Stimulated activated CD8-positive, alpha-beta memory T cell treated with anti-CD3 and anti-CD28 coated beads, Interleukin-15, amount 100 ng/mL, for 48 hours (primary cell): ENCODE measurements at regions not wholly inside any gene's neighbourhood (a gene's known extent, or its start where the extent isn't known, plus 50 kb on each side); places are given as distances from the start of the nearest gene placed in this dataset.
"Not testable (repeated sequence)": the region's sequence is repeated elsewhere in the genome, so short reads cannot be mapped to it uniquely, and the experiment has no call there.

Source experiments
- DNase-seq, 2 donors: peaks; one replicate each; pipeline ENCODE4 v3.0.0-alpha.2; 2020; ENCODE audit warnings: low read depth in 2 of 2

DNA sequence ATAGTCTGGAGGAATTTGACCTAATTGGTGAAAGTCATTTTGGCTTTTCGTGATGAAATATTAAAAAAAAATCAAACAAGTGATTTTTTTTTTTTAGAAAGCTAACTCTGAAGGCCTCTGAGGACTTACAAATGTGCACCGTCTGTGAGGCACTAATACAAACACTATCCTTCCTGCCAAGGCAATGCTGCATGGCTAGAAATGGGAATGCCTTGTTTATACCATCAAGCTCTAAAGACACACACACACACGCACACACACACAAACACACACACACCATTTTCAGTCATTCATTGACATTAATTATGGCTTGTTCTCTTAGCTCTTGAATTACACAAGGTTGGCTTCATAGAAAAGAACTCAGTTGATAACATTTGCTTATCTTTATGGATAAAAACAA lies 1242.0 kb upstream of the ACVR2A start:
- no peak for DNase-seq

DNA sequence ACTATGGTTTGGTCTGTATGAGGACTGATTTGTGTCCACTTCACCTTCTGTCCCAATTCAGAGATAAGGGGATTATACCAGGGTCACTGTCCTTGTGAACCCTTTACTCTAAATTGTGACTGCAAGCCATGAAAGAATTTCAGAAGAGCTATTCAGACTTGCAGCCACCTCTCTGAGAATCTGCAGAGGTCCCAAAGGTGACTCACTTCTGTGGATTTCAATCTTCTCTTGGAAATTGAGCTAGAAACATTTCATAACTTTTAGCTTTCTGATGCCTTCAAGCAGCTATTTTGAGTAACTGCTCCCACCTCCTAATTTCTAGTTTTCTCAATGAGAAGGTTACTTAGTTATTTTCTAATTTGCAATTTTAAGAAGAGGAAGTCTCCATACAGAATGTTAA lies 1242.4 kb upstream of the ACVR2A start:
- no peak for DNase-seq

DNA sequence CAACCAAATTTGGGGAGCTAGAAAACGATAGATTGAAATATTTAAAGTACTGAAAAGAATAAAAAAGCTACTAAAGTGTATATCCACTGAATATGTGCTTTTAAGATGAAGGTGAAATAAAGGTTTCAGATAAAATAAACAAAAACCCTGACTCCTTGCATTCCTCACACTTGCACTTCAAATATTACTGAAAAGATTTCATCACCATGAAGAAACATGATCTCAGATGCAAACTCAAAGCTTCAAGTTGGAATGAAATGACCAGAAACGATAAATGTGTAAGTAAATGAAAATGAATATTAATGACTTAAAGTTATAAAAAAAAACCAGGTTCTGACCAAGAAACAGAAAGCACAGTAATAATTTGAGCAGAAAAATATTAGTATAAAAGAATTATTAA lies 1246.0 kb upstream of the ACVR2A start:
- DNase-seq, result no peak

DNA sequence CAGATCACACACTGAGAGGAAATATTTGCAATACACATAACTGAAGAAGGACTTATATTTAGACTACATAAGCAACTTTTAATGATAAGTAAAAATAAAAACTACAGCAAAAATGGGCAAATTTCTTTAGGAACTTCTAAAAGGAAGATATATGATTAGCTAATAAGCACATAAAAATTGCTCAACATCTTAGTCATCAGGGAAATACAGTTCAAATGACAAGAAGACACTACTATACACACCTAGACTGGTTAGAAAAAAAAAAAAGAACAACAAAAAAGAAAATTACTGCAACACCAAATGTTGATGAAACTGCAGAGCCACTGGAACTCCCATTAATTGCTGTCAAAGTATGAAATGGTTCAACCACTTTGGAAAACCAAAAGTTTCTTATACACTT lies 1247.5 kb upstream of the ACVR2A start:
- DNase-seq, result no peak

DNA sequence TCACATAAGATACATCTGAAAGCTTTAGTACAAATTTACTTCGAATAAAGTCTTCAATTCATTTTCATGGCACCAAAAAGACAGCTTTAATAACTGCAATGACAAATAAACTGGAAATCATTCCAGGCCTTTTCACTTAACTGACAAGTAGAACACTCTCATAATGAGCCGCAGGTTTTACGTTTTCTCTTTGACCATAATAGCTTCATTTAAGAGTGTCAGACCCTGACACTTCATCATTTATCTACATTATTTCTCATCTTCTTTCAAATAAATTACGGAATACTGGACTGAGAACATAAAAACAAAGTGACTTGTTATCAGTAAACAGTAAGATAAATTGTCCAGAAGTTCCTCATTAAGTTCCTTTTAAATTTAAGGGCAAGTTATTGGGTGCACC lies 1252.9 kb upstream of the ACVR2A start:
- DNase-seq, result no peak

DNA sequence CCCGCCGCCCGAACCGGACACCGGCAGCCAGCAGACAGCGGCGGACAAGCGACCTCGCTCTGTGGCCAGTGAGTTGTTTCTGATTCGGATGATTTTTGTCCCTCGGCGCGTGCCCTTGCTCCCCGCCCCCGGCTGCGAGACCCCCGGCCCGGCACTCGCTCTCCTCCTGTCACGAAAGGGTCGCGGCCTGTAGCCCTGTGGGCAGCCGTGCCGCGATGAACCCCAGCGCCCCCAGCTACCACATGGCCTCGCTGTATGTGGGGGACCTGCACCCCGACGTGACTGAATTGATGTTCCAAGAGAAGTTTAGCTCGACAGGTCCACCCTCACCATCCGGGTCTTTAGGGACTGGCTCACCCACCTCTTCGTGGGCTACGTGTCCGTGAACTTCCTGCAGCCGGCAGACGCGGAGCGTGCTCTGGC lies 1257.5 kb upstream of the ACVR2A start:
- no peak for DNase-seq

DNA sequence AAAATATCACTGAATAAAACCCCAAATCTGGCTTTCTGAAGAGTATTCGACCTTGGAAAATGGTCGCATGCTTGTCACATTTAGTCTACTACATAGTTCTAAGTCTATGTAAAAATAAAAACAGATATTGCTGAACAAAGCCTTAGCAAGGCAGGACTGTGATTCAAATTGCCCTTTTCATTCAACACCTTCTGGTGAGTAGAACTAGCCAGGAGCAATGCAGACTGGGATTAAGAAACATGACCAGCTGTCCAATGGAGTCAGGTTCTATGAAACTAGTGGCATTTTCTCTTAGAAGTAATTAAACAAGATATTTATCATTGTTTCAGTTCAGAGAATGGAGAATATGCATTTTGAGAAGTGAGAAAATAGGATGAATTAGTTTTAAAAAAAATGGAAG lies 1260.5 kb upstream of the ACVR2A start:
- no peak for DNase-seq

DNA sequence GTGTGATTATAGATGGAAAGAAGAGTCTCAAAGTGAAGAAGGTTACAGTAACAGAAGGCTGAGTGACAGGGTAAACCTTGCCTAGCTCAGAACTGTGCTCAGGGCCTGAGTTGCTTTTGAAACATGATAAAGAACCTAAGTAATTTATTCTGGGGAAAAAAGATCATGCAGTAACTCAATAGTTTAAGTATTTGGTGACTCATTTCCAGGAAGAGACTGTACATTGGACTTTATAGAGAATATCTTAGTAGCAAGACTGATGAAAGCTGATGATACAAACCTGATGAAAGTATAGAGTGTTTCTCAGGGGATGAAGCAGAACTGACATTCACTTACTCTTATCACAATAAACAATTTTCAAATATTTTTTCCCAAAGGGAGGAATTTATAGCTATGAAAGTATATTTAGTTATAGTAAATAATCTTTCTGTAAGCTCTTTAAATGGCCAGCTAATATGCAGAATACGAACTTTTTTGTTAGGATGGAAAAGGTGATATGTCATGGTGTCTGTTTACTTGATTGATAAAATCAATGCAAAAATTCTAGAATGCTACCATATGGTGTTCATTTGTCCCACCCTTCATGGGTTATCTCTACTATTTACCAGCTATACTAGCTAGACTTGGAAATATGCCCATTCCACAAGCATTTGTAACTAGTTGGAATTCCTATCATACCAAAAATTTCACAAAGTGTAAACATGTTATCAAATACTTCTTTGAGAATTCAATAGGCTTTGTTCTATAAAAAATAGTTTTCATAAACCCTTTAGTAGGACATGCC lies 1265.5 kb upstream of the ACVR2A start:
- no peak for DNase-seq

DNA sequence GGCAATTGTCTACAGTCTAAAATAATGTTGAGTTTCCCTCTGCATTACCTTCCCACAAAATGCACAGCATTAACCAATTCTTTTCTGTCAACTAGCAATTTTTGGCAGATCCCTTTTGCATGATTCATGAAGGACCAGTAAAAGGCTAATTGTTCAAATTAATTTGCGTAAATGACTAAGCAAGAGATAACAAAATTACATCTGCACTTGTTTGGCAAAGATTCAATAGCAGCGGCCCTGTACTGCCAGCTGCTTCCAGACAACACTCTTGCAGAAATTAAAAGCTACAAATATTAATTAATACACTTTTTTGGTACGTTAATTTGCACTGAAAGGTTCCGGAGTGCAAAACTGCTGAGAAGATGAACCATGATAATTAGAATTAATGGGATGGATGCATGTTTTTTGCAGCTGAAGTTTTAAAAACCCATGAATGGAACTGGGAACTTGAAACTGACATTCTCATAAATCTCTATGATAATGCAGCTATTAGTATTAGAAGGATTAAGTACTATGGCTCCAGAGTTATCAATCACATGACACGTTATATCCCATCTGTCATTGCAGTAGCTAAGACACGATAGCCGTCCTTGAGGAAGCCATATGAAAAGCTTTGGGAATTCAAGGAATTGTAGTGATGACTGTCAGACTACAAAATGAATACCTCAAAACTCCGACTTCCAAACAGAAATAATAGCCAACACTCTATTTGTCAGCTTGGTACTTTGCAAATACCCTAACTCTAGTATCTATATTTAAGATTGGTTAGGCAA lies 1268.3 kb upstream of the ACVR2A start:
- no peak for DNase-seq

DNA sequence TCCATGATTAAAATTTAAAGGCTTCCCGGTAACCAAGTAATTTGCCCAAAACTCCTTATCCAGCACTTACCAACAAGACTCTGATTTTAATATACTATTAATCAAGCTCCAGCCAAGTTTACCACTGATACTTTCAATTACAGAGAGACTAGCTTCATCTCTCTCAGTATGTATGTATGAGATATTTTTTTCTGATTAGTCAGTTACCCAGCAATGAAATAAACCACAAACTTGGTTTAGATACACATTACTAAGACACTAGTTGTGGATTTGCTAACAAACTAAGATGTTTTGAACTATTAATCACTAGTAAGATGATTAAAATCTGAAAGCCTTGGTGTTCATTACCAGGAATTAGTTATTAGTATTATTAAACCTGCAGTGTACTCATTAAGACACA lies 1272.2 kb upstream of the ACVR2A start:
- no peak for DNase-seq

DNA sequence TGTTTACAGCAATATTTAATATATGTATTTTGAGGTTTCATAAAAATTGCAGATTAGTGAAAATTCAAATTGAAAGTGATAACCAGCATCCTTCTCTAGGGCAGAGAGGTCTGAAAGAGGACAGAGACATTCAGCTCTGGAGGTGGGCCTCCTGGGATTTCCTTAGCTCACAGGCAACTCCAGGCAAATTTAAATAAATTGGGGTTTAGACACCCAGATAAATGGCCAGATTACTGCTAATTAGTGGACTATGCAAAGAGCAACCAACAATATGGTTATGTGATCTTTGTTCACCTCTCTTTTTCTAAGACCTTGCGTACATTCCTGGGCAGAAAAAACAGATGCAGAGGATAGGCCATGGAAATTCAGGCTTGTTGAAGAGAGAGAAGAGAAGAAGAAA lies 1282.8 kb upstream of the ACVR2A start:
- no peak for DNase-seq

DNA sequence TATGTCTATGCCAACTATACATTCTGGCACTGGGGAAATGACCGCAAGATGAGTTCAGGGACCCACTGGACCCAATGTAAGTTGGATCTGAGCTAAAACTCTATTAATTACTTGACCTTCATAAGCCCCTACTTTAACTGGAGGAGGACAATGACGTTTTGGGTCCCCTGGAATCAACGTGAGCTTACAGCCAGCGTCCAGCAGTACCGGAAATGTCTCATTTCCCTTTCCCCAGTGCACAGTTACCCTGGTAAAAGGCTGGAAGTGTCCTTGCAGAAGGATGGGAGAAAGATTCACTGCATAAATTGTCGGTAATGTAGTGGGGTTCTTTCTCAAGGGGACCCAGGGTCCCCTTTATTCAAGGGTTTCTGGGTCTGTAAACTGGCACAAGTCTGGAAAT lies 1297.6 kb upstream of the ACVR2A start:
- DNase-seq, result no peak

DNA sequence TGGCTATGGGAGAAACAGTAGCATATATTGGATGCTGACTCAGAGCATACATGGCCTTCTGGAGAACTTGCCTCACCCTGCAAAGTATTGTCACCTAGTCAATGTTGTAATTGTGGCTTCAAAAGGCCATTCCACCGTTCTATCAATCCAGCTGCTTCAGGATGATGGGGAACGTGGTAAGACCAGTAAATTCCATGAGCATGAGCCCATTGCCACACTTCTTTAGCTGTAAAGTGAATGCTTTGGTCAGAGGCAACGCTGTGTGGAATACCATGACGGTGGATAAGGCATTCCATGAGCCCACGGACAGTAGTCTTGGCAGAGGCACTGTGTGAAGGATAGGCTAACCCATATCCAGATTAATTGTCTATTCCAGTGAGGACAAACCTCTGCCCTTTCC lies 1300.1 kb upstream of the ACVR2A start:
- DNase-seq, result no peak

DNA sequence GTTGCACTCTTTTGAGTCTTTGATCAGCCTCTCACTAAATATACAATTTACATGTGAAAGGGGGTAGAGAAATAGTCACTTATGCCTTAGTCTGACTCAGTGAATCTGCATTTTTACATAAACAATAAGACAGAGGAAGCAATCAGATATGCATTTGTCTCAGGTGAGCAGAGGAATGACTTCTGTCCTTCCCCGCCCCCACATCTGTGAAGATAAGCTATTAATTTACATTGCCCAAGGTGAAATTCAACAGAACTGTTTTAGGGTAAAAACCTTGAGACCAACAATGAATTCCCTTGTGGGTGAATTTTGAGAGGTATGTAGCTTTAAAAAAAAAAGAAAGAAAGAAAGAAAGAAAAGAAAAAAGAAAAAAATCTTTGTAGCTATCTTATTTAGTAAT lies 1302.9 kb upstream of the ACVR2A start:
- no peak for DNase-seq

DNA sequence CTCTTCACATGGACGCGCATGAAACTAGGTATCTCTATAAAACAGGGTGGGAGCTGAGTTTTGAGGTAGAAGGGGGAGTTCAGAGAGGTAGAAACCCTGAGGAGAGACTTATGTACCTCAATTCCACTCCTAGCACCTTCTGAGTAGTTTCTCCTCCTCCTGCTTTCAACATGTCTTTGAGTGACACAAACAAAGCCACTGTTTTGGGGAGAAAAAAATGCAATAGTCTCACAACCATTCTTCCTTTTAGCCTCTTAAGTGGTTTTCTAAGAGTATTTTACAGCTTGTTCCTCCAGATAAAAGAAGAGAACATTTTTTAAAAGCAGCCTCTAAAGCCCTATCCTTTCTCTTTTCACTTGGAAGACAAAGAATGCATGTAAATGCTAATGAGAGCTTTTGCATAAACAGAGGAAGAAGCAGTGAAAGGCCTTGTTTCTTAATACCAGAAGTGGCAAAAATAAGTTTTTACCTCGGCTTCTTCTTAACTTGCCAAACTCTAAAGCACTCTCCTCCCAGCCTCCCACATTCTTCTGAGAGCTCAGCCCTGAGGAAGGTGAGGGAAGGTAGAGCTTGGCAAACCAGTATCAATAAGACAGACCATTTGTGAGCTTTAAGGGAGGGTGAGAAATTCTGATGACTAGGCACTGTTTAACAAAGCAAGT lies 1304.4 kb upstream of the ACVR2A start:
- DNase-seq, result no peak

DNA sequence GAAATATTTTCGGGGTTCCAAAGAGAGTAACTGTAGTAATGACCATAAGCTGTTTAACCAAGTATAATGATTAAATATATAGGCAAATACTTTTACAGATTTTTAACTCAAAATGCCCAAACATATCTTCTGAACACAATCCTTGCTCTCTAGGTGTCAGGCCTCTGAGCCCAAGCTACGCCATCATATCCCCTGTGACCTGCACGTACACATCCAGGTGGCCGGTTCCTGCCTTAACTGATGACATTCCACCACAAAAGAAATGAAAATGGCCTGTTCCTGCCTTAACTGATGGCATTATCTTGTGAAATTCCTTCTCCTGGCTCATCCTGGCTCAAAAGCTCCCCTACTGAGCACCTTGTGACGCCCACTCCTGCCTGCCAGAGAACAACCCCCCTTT lies 1305.1 kb upstream of the ACVR2A start:
- DNase-seq, result not testable (repeated sequence)

DNA sequence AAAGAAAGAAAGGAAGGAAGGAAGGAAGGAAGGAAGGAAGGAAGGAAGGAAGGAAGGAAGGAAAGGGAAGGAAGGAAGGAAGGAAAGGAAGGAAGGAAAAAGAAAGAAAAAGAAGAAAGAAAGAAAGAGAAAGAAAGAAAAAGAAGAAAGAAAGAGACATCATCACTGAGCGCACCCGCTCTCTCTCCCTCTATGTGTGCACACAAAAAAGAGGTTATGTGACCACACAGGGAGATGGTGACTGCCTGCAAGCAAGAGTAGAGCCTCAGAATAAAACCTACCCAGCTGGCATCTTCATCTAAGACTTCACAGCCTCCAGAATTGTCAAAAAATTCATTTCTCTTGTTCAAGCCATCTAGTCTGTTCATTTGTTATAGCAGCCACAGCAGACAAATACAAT lies 1307.4 kb upstream of the ACVR2A start:
- DNase-seq, result no peak

DNA sequence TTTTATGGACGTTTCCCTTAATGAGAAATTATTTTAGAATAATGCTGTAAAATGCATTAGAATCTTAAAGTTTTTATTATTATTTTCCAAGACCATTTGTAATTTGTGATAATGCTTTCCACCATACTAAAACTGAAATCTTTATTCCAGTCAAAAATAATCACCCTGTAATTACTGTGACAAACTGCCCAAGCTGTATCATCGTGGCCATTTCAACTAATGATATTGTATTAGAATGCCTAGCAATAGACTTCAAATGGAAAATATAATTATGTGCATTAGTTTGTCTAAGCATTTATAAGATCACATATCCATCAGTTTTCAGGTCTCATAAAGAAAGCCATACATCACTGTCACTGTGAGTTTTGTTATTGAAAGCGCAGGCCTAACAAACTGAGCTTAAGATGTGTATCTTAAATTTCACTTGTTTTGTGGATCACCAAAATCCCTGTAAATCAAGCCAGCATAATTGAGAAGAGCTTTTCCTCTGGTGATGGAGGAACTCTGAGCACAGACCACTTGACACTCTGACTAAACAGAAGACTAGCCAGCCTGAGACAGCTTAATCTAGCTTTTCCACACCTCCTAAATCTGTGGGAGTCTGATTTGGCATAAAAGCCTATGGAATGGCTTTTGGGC lies 1312.2 kb upstream of the ACVR2A start:
- DNase-seq, result no peak

DNA sequence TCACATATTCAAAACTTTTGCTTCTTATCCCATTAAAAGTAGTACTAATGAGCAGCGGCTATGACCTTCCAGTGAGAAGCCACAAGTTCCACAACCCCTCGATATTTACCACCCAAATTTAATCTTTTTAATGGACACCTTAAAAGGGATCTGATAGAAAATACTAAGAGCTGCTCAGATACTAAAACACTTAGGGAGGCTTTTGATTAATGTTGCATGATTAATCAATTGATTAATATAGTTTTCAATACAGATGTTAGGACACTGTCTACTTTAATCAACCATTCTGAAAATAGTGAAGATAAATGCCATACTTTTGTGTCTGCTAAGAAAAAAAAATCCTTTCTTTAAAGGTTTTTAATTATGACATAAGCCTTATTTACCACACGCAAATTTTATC lies 1312.8 kb upstream of the ACVR2A start:
- DNase-seq, result no peak

DNA sequence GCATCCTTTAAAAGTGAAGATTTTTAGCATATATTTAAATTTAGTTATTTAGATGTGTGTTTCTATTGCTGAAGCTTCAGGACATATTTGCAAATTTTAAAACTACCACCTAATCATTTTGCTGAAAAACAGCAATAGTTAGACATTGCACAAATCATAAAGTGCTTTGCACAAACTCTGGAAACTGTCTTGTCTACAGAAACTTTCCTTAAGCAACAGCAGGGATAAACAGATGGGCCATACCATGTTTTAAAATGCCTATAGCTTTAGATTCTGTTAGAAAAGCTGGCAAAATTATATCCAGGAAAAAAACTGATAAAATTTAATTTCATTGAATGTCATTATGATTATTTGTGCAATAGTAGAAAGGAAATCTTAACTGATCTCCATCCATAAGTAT lies 1313.9 kb upstream of the ACVR2A start:
- DNase-seq, result no peak

DNA sequence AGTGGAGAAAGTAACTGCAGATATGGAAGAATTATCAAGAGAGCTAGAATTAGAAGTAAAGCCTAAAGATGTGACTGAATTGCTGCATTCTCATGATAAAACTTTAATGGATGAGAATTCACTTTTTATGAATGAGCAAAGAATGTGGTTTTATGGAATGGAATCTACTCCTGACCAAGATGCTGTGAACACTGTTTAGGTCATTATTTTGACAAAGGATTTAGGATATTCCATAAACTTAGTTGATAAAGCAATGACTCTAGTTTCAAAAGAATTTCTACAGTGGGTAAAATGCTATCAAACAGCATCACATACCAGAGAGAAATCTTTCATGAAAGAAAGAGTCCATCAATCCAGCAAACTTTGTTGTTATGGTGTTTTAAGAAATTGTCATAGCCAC lies 1317.7 kb upstream of the ACVR2A start:
- DNase-seq, result no peak

DNA sequence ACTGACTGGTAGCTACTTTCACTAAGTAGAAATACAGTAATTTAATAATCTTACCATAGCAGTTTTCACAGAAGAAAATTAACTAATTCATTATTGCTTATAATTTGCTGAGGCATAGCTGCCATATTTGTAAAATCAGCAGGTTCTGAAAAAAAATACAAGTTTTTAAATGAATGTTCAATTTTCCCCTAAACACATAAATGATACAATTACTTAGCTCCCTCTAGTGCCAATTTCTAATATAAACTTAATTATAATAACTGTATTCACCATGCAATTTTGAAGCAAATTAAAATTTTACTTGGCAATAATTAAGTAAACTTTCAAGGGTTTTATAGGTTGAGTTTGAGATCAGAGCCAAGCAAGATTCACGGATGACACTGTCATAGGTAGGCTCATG lies 1321.6 kb upstream of the ACVR2A start:
- no peak for DNase-seq
